ENCODE measurements at regions not wholly inside any gene's neighbourhood (a gene's known extent, or its start where the extent isn't known, plus 50 kb on each side); places are given as distances from the start of the nearest gene placed in this dataset.

DNA sequence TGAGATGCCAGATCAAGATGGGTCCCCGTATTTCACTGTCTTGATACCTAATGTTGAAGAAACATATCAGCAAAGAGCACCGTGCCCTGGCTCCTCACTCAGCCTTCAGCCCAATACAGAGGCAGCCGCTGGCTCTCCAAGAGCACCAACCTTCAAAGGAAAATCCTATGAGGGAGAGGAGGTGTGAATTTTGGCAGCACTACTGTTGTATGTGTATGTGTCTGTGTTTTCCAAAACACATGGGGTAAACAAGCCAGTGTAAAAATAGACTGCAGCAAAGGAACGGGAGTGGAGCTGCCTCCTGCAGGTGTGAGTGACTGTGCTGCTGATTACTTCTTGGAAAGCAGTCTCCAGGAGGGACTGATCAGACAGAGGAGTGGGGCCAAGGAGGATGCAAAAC is 194.0 kb upstream of the CDH5 start:
- 74 to 86% (median 77%) methylated on average over 4 of the region's 4 CpGs for WGBS, 5 donors
- TF ChIP-seq EP300 (IDR thresholded peaks at IDR 0.05), result no peak
- TF ChIP-seq CTCF (IDR thresholded peaks at IDR 0.05), result no peak
- TF ChIP-seq POLR2AphosphoS5 (IDR thresholded peaks at IDR 0.05), result no peak
- no peak for TF ChIP-seq POLR2A (IDR thresholded peaks at IDR 0.05)
- no peak for DNase-seq
- intact Hi-C loops (cut with DNase I; ENCODE audit: low total_unique reads), result no loop called here
- no peaks in the 10 kb centered on the region for H3K9me3 ChIP-seq
- H3K27ac ChIP-seq, result no peak overlapping the region
- H3K4me1 ChIP-seq, result no peaks in the 10 kb centered on the region
- H3K27me3 ChIP-seq, result no peaks in the 10 kb centered on the region
- no peaks in the 10 kb centered on the region for H3K36me3 ChIP-seq
- no peak overlapping the region for H3K4me3 ChIP-seq

GRCh38 chr16:66171578-66171977 is 194.9 kb upstream of the CDH5 start:
- no peak for TF ChIP-seq CTCF (IDR thresholded peaks at IDR 0.05)
- TF ChIP-seq EP300 (IDR thresholded peaks at IDR 0.05), result no peak
- no peak for TF ChIP-seq POLR2AphosphoS5 (IDR thresholded peaks at IDR 0.05)
- intact Hi-C loops (cut with DNase I; ENCODE audit: low total_unique reads), result no loop called here
- no peaks in the 10 kb centered on the region for H3K4me1 ChIP-seq
- WGBS, 5 donors, result 74 to 86% (median 83%) methylated on average over 3 of the region's 3 CpGs
- H3K36me3 ChIP-seq, result no peaks in the 10 kb centered on the region
- DNase-seq, result no peak
- peaks cover 0 to 5% (median 0%) of the 10 kb centered on the region in 4 donors for H3K9me3 ChIP-seq
- no peaks in the 10 kb centered on the region for H3K27me3 ChIP-seq
- no peak overlapping the region for H3K4me3 ChIP-seq
- H3K27ac ChIP-seq, result no peak overlapping the region

- no peak for DNase-seq
- TF ChIP-seq EP300 (IDR thresholded peaks at IDR 0.05), result no peak
- TF ChIP-seq POLR2A (IDR thresholded peaks at IDR 0.05), result no peak
- TF ChIP-seq CTCF (IDR thresholded peaks at IDR 0.05), result no peak
- TF ChIP-seq POLR2AphosphoS5 (IDR thresholded peaks at IDR 0.05), result no peak
- H3K4me3 ChIP-seq, result no peak overlapping the region
- peaks cover 0 to 9% (median 0%) of the 10 kb centered on the region in 4 donors for H3K9me3 ChIP-seq
- no peaks in the 10 kb centered on the region for H3K27me3 ChIP-seq
- WGBS, 5 donors, result 63 to 89% (median 78%) methylated on average over 3 of the region's 3 CpGs
- H3K4me1 ChIP-seq, result no peaks in the 10 kb centered on the region
- intact Hi-C loops (cut with DNase I; ENCODE audit: low total_unique reads), result no loop called here
- H3K27ac ChIP-seq, result no peak overlapping the region
- no peaks in the 10 kb centered on the region for H3K36me3 ChIP-seq
Observed at GRCh38 chr16:66170989-66171388, 195.5 kb upstream of the CDH5 start.

DNA sequence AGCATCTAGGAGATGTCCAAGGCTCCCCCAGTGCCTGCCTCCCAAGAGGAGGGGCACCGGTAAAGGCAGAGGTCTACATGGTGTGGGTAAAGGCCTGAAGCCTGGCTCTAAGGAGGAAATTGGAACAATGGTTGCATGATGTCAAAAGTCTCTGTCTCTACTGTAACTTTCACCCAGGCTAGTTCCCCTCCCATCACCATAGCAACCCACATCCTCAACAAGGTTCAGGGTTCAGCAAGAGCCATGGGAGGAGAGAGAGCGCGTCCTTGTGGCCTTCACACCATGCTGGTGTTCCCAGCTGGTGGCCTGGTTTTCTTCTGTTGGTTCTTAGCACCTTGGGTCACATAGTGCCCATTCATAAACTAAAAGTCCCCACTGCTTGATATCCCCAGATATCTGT is 196.7 kb upstream of the CDH5 start:
- H3K4me1 ChIP-seq, result no peaks in the 10 kb centered on the region
- 89 to 97% (median 96%) methylated on average over 2 to 3 of the region's 3 CpGs for WGBS, 5 donors
- no peaks in the 10 kb centered on the region for H3K36me3 ChIP-seq
- TF ChIP-seq POLR2AphosphoS5 (IDR thresholded peaks at IDR 0.05), result no peak
- no peak for TF ChIP-seq POLR2A (IDR thresholded peaks at IDR 0.05)
- TF ChIP-seq EP300 (IDR thresholded peaks at IDR 0.05), result no peak
- no peak for TF ChIP-seq CTCF (IDR thresholded peaks at IDR 0.05)
- intact Hi-C loops (cut with DNase I; ENCODE audit: low total_unique reads), result no loop called here
- no peaks in the 10 kb centered on the region for H3K27me3 ChIP-seq
- H3K4me3 ChIP-seq, result no peak overlapping the region
- peaks cover 0 to 9% (median 0%) of the 10 kb centered on the region in 4 donors for H3K9me3 ChIP-seq
- H3K27ac ChIP-seq, result no peak overlapping the region
- DNase-seq, result no peak
